HG03460 (cell line): ENCODE measurements at regions not wholly inside any gene's neighbourhood (a gene's known extent, or its start where the extent isn't known, plus 50 kb on each side); places are given as distances from the start of the nearest gene placed in this dataset.

Experiments
- ATAC-seq: cut with Tn5 transposase; IDR thresholded peaks from one replicate; pipeline ENCODE4 v1.9.1; 2021; ENCODE audit not compliant: unreplicated experiment

DNA sequence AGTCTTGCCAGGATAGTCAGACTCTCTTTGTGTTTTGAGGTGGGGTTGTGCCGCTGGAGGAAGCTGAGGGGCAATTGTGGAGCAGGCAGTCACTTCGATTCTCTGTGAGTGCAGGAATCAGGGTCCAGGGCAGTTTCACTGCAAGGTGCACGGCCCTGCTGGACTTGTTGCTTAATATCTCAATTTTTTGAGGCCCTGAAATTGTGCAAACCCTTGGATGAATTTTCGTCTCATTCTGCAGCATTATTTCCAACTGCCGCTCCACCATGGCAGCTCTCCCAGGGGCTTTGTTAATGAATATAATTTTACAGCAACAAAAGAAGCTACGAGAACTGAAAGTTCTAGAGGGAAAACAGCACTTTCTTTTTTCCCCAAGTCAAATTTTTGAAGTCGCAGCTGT, 531.9 kb downstream of the QKI start:
- ATAC-seq, result no peak

DNA sequence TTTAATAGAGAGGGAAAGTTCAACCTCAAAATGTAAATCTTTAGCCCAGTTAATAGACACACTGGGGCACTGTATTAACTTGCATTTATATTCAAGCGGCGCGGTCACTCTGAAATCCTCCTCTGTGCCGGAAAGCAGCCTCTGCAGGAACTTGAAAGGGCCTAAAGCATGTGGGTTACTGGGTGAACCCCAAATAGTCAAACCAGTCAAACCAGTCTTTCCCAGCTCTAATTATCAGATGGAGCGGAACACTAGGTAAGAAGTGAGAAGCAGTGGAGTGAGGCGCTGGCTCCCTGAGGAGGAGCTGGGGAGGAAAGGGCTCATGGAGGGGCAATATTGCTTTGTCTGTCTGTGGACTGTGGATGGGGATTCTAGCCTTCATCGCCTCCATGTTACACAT, 531.3 kb downstream of the QKI start:
- no peak for ATAC-seq

DNA sequence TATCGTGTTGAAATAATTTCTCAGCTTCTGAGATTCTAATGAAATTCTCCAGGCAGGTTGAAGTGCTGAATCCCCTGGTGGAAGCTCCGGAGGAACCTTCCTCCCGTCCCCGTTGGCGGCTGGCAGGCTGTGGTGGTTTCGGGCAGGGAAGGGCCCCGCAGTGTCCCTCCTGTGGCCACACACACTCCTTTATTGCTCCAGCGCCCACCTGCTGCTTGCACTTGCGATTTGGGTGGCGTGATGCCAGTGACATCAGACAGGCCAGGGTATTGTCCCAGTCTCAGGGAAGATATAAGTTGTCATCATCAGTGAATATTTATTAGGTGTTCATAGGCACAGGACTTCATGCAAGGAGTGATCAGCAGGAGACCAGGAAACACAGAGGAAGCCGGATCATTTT, 530.4 kb downstream of the QKI start:
- ATAC-seq, result no peak

DNA sequence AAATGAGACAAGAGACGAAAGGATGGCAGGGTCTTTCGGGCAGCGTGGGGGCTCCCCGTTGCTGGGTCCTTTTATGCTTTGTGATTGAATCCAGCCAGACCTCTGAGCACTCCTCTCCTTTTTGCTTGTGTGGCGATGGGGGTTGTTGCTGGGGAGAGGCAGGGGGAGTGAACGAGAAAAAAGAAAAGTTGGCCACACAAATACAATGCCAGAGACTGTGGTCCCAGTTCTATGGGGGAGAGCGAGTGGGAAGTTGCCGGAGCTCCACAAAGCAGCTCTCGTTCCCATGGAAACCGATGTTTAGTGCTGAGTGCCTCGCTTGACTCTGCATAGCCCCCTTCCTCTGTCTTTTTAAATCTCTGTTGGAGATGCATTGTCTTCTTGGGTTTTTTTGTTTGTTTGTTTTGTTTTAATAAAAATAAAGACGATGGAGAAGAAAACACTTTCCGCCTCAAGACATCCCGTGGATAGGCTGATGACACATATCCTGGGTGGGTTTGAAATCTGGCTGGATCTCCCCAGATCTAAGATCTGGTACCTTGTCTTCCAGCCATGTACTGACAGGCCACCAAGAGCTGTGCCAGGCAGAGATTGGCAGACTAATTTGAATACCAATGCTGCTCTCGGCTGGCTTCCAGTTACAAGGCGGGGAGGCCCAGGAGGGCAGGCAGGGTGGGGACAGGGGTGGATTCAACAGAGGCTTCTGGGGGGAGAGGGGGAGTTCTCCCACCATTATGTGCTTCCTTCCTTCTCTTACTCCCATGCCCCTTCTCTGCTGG, 529.3 kb downstream of the QKI start:
- no peak for ATAC-seq

DNA sequence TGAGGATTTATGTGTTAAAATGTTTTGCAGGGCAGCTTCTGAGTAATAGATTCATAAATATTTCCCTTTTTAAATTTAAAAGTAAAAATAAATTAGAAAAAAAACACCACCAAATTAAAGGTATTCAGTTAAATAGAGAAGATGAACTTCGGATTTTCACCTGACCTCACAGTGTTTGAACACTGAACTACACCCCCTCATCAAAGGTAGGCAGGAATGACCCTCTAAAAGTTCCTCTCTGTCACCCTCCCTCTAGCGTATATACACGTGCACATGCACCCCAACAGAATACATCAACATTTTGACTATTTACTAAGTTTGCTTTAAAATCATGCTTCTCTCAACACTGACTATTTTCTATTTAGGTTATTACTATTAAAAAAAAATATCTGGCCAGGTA, 528.3 kb downstream of the QKI start:
- ATAC-seq, result no peak

DNA sequence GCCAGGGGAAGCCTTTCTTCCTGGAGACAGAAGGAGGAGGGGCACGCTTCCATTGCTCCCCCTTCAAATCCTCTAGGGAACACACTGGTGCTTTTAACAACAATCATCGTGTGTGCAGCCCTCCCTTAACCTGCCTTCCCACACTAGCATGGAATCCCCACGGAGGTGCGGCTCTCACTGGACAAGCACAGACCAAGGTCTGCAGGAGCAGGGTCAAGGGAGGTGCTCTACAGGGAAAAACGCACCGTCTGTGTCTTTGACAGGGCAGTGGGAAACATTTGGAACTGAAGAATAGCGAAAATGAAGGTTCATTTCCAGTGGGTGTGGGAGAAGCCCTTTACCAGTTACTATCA, 527.1 kb downstream of the QKI start:
- no peak for ATAC-seq

DNA sequence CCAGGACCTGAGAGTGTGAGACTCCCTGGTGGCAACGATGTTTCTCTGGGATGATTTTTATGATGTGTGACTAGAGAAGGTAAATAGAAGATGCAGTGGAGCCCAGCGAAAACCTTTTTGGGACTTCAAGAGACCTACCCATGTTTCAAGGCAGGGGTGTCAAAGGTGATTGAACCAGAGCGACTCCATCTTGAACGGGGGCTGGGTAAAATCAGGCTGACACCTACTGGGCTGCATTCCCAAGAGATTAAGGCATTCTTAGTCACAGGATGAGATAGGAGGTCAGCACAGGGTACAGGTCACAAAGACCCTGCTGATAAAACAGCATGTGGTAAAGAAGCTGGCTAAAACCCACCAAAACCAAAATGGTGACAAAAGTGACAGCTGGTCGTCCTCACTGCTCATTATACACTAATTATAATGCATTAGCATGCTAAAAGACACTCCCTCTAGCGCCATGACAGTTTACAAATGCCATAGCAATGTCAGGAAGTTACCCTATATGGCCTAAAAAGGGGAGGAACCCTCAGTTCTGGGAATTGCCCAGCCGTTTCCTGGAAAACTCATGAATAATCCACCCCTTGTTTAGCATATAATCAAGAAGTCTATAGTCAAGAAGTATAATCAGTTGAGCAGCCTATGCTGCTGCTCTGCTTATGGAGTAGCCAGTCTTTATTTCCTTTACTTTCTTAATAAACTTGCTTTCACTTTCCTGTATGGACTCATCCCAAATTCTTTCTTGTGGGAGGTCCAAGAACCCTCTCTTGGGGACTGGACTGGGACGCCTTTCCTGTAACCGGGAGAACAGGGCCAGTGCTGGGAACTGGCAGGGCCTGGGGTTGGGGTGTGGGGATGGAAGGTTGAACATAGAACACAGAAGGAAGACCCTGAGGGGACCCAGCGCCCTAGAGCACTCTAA, 526.4 kb downstream of the QKI start:
- no peak for ATAC-seq

DNA sequence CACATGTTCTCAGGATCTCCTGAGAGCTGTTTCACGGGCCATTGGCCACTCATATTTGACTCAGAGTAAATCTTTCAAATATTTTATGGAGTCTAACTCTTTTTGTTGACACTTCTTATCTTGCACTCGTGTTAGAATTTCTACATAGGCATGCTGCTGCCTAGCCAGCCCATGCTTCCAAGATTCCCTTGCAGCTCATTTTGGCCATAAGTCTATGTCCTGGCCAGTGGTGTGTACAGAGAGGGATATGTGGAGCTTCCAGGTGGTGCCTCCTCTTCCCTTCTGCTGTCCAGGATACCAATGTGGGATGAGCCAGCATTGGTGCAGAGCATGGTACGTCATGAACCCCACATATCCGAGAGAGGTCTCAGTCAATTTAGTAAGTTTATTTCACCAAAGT, 522.6 kb downstream of the QKI start:
- no peak for ATAC-seq

DNA sequence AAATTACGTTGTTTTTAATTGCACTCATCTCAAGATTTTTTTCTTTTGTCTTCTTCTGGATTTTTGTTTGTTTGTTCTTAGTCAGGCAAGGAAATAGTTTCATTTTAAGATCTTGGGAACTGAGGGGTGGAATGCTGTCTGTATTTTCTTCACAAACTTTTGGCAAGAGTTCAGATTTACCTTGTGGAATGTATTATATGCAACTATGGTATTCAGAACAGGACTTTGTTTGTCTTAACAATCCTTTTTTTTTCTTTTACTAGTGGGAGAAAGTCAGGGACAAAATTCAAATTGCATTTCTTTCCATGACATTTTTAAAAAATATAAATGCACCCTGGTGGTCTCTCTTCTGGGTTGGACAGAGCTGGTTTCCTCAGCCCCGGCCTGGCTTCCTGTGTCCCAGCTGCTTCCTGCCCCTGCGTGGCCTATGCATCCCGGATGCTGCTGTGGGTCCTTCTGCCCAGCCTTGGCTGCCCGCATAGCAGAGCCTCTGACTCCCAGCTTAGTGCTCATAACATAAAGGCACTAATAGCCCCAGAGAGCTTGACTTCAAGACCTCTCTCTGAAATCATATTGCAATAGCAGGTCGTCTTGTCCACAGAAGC, 520.7 kb downstream of the QKI start:
- no peak for ATAC-seq

DNA sequence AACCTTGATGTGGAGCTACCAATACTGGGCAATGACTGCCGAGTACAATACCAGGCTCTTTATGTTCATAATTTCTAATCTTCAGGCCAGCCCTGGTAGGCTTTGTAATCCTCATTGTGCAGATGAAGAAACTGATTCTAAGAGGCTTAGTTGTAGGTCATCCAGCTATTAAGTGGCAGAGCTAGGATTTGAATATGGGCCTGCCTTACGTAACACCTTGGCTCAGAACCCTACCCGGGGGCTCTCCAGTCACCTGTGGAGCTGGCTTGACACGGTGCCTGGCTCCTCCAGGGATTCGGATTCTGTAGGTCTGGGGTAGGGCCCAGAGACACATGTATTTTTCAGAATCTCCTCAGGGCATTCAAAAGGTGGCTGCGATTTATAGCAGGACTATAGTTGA, 515.5 kb downstream of the QKI start:
- no peak for ATAC-seq

DNA sequence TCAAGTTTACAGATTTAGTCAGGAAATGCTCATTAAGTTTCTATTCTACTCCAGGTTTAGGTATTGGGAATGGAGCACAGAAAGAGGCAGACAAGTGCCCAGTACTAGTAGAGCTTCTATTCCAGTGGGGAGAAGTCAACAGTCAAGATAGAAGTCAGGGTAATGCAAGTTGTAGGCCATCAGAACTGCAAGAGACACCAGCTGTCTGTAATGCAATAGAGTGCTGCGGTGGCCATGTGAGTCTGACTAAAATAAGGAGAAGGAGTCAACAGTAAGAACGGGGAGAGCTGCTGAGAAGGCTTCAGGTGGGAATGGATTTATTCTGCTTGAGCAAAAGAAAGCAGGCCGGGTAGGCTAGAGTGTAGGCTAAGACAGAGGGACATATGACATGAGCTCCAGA, 515.0 kb downstream of the QKI start:
- no peak for ATAC-seq

DNA sequence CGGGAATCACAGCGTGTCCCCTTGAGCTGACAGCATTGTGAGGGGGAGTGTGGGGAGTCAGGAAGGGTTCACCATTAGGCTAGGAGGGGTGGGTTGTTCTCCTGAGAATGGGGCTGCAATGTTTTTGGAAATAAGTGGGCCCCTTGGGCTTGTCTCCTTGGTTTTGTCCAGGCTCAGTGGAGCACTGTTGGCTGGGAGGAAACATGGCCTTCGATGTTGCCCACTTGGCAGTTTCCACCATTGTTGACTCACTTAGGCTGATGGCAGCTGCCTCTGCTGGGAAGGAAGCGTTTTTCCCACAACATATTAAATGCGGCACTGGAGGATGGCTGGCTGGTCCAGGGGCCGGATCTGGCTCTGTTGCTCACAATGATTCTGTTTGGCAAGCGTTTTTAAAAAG, 512.1 kb downstream of the QKI start:
- ATAC-seq, result no peak

DNA sequence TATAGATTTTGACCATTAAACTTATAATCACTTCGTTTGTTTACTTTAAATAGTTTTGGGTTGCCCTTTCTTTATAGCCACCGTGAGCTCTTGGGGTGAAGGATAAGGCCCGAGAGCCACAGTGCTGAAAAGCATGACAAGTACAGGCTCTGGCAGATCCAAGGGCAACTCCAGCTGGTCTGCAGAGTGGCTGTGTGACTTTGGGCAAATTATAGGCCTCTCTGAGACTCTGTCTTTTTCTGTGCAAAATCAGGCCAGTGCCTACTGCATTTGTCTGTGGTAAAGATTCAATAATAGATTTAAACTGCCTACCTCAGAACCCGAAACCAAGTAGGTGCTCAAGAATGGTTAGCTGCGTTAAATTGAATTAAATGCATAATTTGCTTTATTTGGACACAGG, 511.3 kb downstream of the QKI start:
- ATAC-seq, result no peak

DNA sequence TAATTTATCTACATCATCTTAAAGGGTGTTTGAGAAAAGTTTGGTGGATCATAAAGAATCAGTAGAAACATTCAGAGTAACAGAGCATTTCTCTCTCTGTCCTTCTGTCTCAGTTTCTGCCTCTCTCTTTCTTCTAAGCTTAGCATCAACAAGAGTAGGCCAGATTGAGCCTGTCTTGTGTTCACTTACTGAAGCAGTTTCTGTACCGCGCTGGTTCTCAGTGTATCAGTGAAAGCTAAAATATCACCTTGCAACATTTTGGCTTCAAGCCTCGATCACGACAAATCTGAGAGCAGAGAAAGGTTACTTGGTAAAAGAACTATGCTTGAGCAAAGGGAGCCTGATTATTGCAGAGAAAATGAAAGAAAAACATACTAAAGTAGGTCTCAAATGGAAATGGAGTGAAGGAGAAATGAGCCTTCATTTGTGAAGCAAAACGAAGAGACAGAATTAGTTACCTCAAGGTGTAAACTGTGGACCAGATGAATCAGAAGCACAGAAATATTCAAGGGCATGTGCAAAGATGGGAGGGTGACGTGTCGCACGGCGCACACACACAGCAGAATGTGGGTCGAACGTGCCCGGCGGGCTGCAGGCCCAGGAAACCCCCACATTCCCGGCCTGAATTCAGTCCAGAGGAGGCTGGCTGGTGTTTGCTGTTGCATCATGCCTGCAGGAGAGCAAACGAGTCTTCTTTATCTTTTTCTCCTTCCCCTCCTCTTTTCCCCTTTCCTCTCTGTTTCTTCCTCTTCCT, 509.3 kb downstream of the QKI start:
- ATAC-seq, result no peak

DNA sequence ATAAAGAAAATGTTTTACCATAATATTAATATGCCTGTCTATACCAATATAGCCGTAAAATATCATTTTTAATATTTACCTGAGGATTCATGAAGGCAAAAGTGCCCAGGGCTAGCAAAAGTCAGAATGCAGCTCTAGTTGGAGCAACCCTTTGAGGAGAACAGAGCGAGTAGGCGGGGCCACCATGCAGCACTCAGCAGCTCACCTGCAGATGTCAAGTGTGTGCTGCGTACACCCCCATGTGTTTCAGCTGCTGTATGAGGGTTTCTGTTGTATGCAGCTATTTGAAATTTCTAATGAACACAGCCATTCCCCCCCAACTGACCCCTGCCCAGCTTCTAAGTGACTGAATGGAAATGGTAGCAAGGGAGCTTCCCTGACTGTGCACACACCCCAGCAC, 508.0 kb downstream of the QKI start:
- ATAC-seq, result no peak

DNA sequence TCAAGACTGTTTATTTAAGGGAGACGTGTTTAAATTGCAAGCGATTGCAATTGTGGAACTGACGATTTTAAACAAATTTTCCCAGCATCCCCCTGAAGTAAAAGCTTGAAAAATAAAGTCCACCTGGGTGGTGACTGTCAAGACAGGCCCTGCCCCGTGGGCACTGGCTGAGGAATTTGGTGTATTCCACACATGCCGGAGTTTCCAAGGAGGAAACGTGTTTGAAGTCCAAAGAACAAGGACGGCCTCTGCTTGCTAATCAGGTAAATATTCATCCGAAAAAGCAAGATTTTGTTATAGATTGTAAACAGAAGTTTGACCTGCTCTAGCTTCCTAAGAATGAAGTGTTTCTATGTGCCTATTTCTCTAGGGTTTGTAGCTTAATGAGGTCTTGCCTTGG, 505.1 kb downstream of the QKI start:
- no peak for ATAC-seq

DNA sequence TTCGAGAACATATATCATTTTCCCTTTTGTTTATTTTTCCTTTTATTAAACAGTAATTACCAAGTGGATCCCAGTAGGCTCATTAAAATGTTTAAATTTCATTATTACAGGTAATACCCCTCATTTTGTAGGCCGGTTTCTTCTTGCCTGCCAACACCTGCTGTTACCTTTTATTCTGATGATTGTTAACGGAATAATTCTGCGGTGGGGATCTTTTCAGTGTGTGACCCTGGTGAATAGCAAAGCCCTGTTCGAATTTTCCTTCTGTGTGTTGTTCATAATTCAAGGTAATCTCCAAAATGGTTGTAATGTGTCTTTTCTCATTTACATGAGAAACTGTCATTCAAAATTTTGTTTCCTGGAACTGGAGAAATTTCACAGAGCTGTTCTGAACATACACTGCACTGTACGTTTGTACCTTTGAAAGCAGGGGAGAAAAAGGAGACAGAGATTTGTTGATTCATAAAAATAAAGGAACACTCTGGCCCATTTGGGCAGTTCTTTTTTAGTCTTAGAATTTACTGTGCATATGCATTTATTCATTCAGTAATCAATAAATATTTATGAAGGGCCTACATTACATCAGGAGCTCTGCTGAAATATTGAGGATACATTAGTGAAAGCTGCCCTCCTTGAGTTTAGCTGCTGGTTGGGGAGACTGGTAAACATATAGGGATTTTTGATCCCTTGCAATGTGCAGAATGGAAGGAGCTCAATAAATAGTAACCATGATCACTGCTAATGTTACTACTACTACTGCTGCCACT, 502.0 kb downstream of the QKI start:
- no peak for ATAC-seq

DNA sequence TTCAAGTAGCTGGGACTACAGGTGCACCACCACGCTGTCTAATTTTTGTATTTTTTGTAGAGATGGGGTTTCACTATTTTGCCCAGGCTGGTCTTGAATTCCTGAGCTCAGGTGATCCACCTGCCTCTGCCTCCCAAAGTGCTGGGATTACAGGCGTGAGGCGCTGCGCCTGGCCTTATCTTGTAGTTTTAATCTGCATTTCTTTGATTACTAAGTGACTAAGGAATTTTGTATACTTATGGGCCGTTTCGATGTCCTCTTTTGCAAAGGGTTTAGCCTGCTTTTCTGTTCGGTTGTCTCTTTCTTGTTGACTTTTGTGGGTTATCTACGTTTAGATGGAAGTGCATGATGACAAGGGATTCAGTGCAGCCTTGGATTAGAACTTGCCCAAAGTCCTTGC, 500.6 kb downstream of the QKI start:
- ATAC-seq, result no peak

DNA sequence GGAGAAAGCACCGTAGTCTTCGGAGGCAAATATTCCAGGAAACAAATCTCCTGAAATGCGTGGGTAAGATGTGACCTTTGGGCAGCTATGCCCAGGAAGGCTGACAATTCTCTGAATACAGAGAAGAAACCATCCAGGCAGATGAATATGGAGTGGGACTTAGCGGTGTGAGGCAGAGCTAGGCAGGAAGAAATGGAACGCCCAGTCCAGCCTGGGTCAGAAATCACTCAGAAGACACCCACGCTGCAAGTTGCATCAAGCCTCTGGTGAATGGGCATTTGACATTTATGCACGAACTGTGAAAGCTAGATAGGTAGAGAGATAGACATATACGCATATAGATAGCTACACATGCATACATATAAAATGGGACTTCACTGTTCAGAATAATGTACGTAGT, 498.5 kb downstream of the QKI start:
- no peak for ATAC-seq

DNA sequence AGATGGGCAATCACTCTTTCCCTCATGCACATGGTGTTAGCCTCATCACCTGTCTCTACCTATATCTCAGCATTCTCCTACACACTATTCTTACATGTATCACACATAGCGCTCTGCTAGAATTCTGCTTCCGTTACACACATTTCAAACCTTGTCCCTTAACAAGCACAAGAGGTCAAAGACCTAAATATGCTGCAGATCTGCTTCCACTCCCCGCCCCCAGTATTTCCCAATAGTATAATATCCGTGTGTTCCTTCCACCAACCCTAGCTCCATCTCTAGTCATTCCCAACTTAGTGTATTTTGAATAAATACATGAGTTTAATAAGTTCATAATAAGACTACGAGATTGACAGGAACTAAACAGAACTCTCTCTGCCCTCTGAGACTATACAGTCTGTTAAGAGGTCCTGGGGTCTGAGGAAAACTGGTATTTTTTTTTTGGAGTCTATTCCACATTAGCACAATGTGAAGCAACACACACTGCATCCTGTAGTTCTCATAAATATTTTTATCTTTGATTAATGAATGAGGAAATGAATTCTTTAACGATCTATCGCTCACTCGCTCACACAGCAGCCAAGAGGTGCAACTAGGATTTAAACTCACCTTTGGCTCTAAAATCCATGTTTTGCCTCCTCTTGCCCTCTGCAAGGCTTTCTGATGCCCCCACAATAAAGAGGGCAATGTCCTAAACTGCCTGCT, 491.6 kb downstream of the QKI start:
- no peak for ATAC-seq
